T-helper 9 cell (primary cell): ENCODE measurements at regions not wholly inside any gene's neighbourhood (a gene's known extent, or its start where the extent isn't known, plus 50 kb on each side); places are given as distances from the start of the nearest gene placed in this dataset.

Source experiments
- DNase-seq: peaks from one replicate; pipeline ENCODE4 v3.0.0-alpha.2; 2020

GRCh38 chr15:97189162-97189780 is 771.2 kb upstream of the ARRDC4 start:
- DNase-seq: no peak

DNA sequence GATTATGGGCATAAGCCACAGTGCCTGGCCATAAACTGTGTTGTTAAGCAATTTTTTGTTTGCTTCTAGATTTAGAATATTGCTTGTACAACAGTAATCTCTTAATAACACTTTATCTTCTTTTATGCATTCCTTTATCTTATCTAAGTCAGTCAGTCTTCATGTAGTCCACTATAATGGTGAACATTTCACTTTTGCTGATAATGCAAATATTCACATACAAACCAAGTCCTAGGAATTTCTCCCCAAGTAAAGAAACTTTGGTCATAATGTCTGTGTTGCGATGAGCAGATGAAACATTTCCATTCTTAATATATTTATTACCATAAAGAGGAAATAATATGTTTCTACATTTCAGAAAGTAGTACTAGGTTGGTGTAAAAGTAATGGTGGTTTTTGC is 765.8 kb upstream of the ARRDC4 start:
- DNase-seq: no peak

DNA sequence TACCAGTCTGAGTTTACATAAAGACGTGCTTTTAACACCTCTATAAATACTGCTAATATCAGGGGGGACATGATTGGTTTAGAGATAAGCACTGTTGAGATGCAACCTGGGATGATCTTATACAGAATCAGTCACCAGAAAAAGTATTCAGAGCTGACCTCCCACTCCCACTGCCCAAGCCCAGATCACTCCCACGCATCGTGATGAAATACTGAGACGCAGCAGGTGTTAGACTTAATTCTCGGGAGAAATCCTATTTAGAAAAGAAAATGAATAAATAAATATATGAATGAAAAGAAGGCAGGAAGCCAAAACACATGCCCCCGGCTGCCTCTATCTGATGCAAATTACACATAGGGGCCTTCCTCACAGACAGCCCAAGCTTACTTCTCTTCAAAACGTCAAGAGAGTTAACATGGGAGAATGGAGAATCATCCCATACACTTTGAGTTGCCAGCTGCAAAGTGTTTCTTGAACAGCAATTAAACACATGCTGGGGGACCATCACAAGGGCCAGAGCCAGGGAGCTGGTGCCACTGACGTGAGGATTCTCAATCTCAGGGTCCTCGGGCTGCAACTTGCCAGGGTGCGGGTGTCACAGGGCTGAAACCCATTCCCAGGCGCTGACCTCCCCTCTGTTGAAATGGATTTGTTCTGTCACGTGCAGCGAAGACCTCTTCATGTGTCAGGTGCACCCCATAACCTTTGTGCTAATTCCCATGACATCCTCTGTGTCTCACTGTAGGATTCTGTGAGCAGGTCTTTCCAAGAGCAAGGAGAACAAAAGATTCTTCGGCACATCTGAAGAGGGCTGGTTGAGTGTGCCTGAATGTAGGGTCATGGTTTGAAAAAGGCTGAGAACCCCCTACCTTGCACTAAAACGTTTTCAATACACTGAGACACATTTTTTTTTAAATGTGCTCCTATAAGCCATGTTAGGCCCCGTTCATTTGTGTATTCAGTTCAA is 764.2 kb upstream of the ARRDC4 start:
- DNase-seq: no peak

- DNase-seq: no peak
These were observed 761.0 kb upstream of the ARRDC4 start for GRCh38 chr15:97199393-97200051.

DNA sequence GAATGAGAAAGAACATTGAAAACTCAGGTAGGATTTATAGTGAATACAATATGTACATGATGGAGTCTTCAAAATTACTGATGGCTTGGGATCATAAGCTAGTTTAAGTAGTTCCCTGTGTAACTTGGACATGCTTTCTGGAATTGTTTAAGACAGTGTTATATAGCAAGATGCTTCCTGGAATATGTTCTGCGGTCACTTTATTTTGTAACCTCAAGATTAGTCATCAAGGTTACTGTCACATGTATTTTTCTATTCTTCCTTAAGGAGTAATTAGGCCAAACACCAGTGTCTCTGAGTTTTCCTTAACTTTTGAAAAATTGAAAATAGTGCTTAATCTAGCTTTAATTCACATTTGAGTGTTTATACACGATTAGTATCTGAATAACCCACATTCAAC is 760.3 kb upstream of the ARRDC4 start:
- DNase-seq: no peak

GRCh38 chr15:97210277-97210676 is 750.2 kb upstream of the ARRDC4 start:
- DNase-seq: no peak

DNA sequence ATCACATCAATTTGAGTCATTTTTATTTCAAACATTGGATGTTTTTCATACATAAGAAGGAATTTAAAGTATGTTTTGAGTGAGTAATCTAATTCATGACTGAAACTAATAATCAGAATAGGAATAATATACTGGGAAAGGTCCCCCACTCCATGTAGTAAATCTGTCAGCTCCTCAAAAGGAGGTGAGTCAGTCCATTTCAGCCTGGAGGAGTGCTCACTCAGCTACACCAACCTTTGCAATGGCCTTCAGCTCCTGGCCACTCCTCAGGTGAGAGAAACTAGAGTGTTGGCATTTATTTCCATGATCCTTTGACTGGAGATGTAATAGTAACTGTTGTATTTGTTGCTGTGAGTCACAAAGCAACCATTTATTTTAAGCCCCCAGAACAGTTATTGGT is 744.9 kb upstream of the ARRDC4 start:
- no peak for DNase-seq

DNA sequence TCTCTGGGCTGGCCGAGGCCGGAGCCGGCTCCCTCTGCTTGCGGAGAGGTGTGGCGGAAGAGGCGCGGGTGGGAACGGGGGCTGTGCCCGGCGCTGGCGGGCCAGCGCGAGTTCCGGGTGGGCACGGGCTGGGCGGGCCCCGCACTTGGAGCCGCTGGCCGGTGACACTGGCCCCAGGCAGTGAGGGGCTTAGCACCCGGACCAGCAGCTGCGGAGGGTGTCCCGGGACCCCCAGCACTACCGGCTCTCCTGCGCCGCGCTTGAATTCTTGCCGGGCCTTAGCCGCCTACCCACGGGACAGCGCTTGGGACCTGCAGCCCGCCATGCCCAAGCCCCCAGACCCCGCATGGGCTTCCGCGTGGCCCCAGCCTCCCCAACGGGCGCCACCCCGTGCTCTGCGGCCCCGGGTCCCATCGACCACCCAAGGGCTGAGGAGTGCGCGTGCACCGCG is 736.3 kb upstream of the ARRDC4 start:
- DNase-seq: no peak

DNA sequence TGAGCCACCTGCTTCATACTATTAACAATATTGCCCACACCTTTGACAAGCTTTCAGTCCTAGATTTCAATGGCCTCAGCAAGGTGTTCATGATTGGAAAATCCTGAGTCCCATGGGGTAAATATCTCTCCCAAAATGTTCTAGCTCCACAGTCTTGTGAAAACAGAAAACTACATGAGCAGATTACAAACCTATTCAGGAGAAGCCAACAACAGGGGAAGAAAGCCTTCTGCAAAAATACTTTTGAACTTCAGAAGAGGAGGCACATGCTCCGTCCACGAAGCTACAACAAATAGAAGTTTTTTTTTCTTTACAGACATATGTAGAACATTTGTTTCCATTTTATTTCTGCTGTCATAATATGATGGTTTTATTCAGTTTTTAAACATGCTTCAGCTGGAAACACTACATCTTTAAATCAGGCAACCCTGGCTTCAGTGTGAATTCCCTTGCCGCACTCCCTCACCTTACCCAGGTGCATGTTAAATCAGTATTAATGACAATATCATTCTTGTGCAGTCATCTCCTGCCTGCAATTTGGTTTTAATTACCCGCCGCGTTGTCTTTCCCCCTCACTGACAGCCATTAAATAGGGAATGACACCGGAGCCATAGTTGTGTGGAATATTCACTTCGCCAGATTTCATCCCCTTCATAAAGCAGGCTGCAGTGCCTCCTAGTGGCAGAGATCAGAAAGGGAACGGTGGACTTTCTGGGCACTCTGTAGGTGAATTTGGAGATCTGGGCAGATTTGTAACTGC is 725.5 kb upstream of the ARRDC4 start:
- no peak for DNase-seq

GRCh38 chr15:97235611-97235985 is 724.9 kb upstream of the ARRDC4 start:
- no peak for DNase-seq

- DNase-seq: no peak
These were observed 724.4 kb upstream of the ARRDC4 start for GRCh38 chr15:97236140-97236539.

- DNase-seq: no peak
These were observed 723.3 kb upstream of the ARRDC4 start for GRCh38 chr15:97237160-97237559.

DNA sequence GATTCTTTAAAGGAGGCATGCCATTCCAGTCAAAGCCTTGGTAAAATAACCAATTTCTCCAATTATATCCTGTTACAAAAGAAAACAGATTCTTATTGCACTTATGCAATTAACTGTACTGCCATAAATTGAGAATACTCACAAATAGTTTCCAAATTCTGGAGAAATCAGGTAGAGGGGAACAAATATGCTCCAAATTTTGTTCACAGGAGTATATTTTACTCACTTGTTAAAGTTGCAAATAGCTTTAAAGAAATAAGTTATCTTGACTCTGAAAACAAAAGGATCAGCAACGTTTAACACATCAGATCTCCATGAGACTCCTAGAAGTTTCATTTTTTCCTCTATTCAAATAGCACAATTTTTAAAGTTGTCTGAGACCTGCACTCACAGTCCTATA is 712.1 kb upstream of the ARRDC4 start:
- no peak for DNase-seq

DNA sequence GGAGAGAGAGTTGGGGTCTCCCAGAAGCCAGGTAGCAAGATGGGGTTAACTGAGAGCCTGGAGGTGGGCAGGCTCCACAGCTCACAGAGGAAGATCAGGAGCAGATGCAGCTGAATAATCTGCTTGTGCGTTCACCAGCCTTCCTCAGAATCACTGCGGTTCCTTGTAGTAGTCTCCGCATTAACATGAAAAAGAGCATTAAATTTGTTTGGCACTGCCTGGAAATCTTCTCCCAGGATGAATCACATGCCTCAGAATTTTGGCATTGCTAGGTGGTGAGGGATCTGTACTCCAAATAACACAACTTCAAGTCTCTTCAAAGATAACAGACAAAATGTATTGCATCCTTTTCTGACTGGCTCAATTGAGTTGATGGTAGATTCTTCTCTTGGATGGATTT is 700.6 kb upstream of the ARRDC4 start:
- DNase-seq: no peak

DNA sequence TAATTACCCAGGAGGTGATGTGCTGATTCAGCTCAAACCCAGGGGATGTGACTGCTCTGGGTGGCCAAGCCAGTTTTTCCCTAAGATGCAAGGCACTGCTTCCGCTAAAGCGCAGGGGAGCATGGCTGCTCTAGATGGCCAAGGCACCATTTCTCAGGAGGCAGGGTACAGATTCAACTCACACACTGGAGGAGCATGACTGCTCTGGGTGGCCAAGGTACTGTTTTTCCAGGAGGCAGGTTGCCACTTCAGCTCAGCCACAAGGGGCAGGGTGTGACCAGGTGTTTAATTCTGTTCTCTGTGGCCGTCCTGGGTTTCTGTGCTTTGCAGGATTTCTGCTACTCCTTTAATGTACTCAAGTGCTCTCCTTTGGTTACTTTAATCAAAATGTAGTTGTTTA is 659.3 kb upstream of the ARRDC4 start:
- DNase-seq: no peak

DNA sequence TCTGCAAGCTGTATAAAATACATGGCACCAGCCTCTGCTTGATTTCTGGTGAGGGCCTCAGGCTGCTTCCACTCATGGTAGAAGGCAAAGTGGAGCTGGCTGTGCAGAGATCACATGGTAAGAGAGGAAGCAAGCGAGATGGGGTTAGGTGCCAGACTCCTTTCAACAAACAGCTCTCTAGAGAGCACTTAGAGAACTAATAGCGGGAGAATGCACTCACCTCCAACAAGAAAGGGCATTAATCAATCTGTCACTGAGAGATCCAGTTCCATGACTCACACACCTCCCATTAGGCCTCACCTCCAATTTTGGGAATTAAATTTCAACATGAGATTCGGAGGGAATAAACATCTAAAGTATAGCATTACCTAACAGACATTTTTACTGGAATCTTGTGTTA is 644.1 kb upstream of the ARRDC4 start:
- no peak for DNase-seq

DNA sequence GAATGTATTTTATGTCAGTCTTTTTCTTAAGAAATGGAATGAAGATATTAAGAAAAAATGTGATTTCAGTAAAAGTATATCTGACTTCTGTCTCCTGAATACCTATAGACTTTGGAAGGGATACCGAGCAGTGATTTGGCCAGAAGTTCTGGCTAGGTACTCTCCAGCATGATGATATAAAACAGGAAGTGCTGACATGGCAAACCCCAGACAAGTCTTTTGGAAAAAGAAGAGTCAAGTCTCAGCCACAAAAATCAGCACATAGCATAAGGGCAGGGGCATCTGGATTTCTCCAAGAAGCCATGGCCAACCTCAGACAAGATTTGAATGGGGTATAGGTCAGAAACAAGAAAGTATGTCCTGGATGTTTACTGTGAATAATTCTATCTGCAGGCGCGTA is 643.3 kb upstream of the ARRDC4 start:
- DNase-seq: no peak

DNA sequence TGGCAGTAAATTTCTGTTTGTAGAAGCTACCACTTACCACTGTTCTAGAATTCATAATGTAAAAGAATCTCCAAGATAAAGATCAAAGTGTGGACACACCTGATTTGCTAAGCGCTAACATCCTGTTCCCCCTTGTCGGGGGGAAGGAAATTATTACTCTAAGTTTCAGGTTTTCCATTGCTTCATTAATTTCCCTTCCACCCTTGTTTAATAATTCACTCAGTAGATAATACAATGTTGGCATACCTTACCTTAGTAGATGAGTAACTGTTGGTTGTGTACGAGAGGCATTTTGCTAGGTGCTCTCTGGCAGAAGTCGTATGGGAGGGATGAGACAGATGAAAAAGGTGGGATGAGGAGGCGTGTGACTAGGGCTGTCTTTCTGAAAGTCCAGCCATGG is 641.2 kb upstream of the ARRDC4 start:
- DNase-seq: no peak

- no peak for DNase-seq
These were observed 614.3 kb upstream of the ARRDC4 start for GRCh38 chr15:97346221-97346620.

- DNase-seq: no peak
These were observed 609.7 kb upstream of the ARRDC4 start for GRCh38 chr15:97350813-97351212.

DNA sequence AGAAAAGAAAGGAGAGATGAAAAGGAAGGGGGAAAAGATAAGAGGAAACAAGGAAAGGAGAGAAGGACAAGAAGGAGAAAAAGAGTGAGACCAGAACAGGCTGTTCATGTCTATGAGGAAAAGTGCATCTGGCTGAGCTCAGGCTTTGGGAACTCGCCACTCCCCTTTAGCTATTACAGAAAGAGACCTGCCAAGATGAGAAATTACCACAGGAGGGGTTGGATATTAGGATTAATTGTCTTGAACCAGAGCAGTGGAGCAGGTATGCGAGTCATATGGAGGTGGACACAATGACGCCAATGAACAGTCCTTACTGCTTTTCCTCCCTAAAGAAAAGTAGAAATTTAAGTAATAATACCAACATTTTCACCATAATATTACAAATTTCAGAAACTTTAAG is 577.0 kb upstream of the ARRDC4 start:
- no peak for DNase-seq

DNA sequence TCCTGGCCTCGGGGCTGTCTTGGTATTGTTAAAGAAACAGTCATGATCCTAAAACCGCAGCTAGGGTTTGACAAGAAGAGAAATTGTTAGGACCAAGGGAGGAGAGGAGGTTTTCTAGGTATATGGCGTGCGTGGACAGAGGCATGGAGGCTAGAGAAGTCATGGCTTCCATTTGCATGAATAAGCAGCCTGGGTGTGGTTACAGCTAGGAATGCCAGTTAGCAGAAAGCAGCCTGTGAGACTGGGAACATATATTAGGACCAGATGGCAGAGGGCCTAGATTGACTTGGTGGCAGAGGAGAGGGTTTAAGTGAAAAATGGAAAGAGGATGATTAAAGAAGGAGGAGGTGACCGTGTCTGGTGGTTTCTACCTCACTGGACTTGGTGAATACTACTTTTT is 573.6 kb upstream of the ARRDC4 start:
- no peak for DNase-seq

DNA sequence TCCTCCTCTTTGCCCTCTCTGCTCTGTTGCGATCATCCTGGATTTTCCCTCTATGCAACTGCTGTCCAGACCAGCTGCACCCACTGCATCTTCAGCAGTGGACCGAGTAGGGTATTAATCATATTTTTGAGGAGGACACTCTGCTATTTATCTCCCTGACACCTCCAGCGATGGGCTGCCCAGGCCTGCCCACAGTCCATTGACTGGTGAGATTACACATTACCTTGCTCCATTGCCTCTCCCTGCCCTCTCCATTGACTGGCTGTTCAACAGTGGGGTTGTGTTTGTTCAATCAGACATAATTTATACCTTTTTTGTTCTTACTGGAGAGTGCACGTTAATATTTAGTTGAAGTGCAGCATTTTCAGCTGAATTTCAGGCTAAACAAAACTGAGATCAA is 559.3 kb upstream of the ARRDC4 start:
- DNase-seq: no peak
